Adrenal gland (tissue), 5 donors: ENCODE measurements at regions not wholly inside any gene's neighbourhood (a gene's known extent, or its start where the extent isn't known, plus 50 kb on each side); places are given as distances from the start of the nearest gene placed in this dataset.

ENCODE experiments used
- POLR2A ChIP-seq, 2 donors: fragments of 450-650 bp; IDR thresholded peaks; one replicate each; pipeline ENCODE4 v1.6.1; 2017; ENCODE audit warnings: antibody characterized with exemption in 2 of 2, mild to moderate bottlenecking in 2 of 2, moderate library complexity in 1 of 2
- TF ChIP-seq, protein P1 (sequence below), 6 experiments: fragments of 450-650 bp in 4 of 6; fragments of 200-600 bp in 2 of 6; sonication (generic) in 1 of 6; IDR thresholded peaks; 1 replicate in 5 of 6; 2 replicates in 1 of 6; pipeline versions ENCODE4 v1.5.1 to v1.8.0; 2016 to 2021; ENCODE audit warnings: antibody characterized with exemption in 6 of 6, mild to moderate bottlenecking in 2 of 6, moderate library complexity in 1 of 6
- donor health status: DM: no; HTN: no; CAD: no.

DNA sequence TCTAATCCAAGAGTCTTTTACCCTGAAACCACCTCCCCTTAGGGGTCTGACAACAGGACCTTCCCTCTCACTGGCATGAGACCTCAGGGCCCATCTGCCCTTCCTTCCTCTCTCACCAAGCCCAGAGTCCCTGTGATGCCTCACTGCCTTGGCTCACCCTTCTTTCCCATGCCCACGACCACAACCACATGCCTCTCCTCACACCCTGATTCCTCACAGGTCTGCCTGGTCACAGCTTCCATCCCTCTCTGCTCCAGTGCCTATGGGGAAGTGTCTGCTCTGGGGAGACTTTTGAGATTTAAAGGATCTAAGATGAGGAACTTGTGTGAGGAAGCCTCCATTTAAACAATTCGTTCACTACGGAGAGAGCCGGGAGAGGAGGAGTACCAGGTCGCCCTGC, 98.9 kb upstream of the SH3BP4 start:
- TF ChIP-seq, protein P1, sequence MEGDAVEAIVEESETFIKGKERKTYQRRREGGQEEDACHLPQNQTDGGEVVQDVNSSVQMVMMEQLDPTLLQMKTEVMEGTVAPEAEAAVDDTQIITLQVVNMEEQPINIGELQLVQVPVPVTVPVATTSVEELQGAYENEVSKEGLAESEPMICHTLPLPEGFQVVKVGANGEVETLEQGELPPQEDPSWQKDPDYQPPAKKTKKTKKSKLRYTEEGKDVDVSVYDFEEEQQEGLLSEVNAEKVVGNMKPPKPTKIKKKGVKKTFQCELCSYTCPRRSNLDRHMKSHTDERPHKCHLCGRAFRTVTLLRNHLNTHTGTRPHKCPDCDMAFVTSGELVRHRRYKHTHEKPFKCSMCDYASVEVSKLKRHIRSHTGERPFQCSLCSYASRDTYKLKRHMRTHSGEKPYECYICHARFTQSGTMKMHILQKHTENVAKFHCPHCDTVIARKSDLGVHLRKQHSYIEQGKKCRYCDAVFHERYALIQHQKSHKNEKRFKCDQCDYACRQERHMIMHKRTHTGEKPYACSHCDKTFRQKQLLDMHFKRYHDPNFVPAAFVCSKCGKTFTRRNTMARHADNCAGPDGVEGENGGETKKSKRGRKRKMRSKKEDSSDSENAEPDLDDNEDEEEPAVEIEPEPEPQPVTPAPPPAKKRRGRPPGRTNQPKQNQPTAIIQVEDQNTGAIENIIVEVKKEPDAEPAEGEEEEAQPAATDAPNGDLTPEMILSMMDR (IDR thresholded peaks at IDR 0.05): no peak
- TF ChIP-seq POLR2A (IDR thresholded peaks at IDR 0.05): no peak
